ENCODE measurements at regions not wholly inside any gene's neighbourhood (a gene's known extent, or its start where the extent isn't known, plus 50 kb on each side); places are given as distances from the start of the nearest gene placed in this dataset.
"Not testable (repeated sequence)": the region's sequence is repeated elsewhere in the genome, so short reads cannot be mapped to it uniquely, and the experiment has no call there.

DNA sequence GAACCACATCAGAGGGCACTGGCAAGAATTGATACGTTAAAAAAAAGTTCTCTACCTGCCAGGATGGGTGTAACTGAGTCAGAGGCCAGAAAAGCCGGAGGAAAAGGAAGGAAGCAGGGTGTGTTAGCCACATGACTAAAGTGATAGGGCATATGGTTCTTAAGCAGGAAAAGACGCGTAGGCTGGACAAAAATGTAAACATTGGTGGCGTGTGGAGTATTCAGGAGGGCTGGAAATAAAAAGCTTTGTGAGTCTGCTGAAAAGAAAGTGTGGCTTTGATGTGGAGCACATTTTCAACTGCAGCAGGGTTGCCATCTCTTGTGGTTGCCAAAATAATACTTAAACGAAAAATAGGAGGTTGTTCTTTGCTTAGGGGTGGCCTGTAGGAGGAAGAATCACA lies 186.5 kb upstream of the RPL34 start:
- no peak overlapping the region for H3K9ac ChIP-seq (ENCODE audit: insufficient read depth, low read length, poor library complexity, severe bottlenecking)
- intact Hi-C loops (cut with micrococcal nuclease) = no loop called here
- H3K27ac ChIP-seq (ENCODE audit: low read depth in 1 of 2, low read length in 2 of 2) = no peak overlapping the region
- Mint-ChIP-seq H3K4me1 (no peaks in the 10 kb centered on the region), H3K27ac (peak overlapping the region in 1 of 7 donors; percentile 32), H3K4me3 (no peak overlapping the region), H3K27me3 (ENCODE audit: low read depth in 3 of 3) (peaks cover 0 to 1% (median 0%) of the 10 kb centered on the region in 3 donors), H3K36me3 (no peaks in the 10 kb centered on the region), H3K9me3 (peaks cover 0 to 8% (median 3%) of the 10 kb centered on the region in 7 donors)
- H3K4me1 ChIP-seq (ENCODE audit: control insufficient read depth in 1 of 2, insufficient read depth in 2 of 2, low read length in 2 of 2) = no peaks in the 10 kb centered on the region
- TF ChIP-seq, protein P1, sequence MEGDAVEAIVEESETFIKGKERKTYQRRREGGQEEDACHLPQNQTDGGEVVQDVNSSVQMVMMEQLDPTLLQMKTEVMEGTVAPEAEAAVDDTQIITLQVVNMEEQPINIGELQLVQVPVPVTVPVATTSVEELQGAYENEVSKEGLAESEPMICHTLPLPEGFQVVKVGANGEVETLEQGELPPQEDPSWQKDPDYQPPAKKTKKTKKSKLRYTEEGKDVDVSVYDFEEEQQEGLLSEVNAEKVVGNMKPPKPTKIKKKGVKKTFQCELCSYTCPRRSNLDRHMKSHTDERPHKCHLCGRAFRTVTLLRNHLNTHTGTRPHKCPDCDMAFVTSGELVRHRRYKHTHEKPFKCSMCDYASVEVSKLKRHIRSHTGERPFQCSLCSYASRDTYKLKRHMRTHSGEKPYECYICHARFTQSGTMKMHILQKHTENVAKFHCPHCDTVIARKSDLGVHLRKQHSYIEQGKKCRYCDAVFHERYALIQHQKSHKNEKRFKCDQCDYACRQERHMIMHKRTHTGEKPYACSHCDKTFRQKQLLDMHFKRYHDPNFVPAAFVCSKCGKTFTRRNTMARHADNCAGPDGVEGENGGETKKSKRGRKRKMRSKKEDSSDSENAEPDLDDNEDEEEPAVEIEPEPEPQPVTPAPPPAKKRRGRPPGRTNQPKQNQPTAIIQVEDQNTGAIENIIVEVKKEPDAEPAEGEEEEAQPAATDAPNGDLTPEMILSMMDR (IDR thresholded peaks at IDR 0.05) = no peak
- no peaks in the 10 kb centered on the region for H3K9me3 ChIP-seq (replicated peaks in 1 of 2; ENCODE audit: control insufficient read depth in 1 of 2, insufficient read depth in 1 of 2, low read length in 2 of 2)
- no peaks in the 10 kb centered on the region for H4K20me1 ChIP-seq (ENCODE audit: insufficient read depth, low read length)
- no peaks in the 10 kb centered on the region for H3K36me3 ChIP-seq (replicated peaks in 1 of 2; ENCODE audit: control insufficient read depth in 1 of 2, insufficient read depth in 2 of 2, low read length in 2 of 2)
- no peak overlapping the region for H3K4me3 ChIP-seq (replicated peaks in 1 of 3; ENCODE audit: low read depth in 2 of 3, low read length in 3 of 3)
- H3K4me2 ChIP-seq (replicated peaks; ENCODE audit: extremely low read depth, low read length, poor library complexity, severe bottlenecking) = no peak overlapping the region
- WGBS (ENCODE audit: insufficient coverage) = 55% methylated on average over 5 of the region's 6 CpGs
- H3K79me2 ChIP-seq (ENCODE audit: insufficient read depth, low read length) = no peaks in the 10 kb centered on the region
- H2AFZ ChIP-seq (ENCODE audit: insufficient read depth, low read depth, low read length, poor library complexity, severe bottlenecking) = no peak overlapping the region
- no peak for DNase-seq
- no peaks in the 10 kb centered on the region for H3K27me3 ChIP-seq (ENCODE audit: control insufficient read depth in 2 of 2, insufficient read depth in 2 of 2, low read length in 2 of 2)

DNA sequence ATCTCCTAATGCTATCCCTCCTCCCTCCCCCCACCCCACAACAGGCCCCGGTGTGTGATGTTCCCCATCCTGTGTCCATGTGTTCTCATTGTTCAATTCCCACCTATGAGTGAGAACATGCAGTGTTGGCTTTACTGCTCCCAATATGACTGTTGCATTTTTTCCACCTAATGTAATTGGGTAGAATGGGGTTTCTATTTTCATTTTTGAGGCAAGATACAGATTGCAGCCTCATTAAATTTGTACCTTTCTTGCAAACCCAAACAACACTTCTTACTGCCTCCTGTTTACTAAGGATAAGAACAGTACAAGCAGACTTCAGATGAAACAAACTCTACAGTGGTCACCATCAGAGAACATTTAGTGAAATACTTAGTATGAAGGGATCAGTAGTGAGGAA lies 187.0 kb upstream of the RPL34 start:
- H3K27ac Mint-ChIP-seq = peak overlapping the region in 1 of 7 donors; percentile 32
- H3K27ac ChIP-seq (ENCODE audit: low read depth in 1 of 2, low read length in 2 of 2); H3K36me3 Mint-ChIP-seq; DNase-seq; H3K4me3 Mint-ChIP-seq; H3K27me3 Mint-ChIP-seq (ENCODE audit: low read depth in 3 of 3); H3K79me2 ChIP-seq (ENCODE audit: insufficient read depth, low read length); H3K9me3 ChIP-seq (replicated peaks in 1 of 2; ENCODE audit: control insufficient read depth in 1 of 2, insufficient read depth in 1 of 2, low read length in 2 of 2); H2AFZ ChIP-seq (ENCODE audit: insufficient read depth, low read depth, low read length, poor library complexity, severe bottlenecking); H3K9ac ChIP-seq (ENCODE audit: insufficient read depth, low read length, poor library complexity, severe bottlenecking); H3K4me3 ChIP-seq (replicated peaks in 1 of 3; ENCODE audit: low read depth in 2 of 3, low read length in 3 of 3); H3K36me3 ChIP-seq (replicated peaks in 1 of 2; ENCODE audit: control insufficient read depth in 1 of 2, insufficient read depth in 2 of 2, low read length in 2 of 2); H3K9me3 Mint-ChIP-seq; H4K20me1 ChIP-seq (ENCODE audit: insufficient read depth, low read length); intact Hi-C loops (cut with micrococcal nuclease); H3K4me1 Mint-ChIP-seq; H3K4me2 ChIP-seq (replicated peaks; ENCODE audit: extremely low read depth, low read length, poor library complexity, severe bottlenecking); H3K4me1 ChIP-seq (ENCODE audit: control insufficient read depth in 1 of 2, insufficient read depth in 2 of 2, low read length in 2 of 2); H3K27me3 ChIP-seq (ENCODE audit: control insufficient read depth in 2 of 2, insufficient read depth in 2 of 2, low read length in 2 of 2): not testable (repeated sequence)
- WGBS (ENCODE audit: insufficient coverage) = no CpG with 5 or more reads among the region's 1 CpG
